ENCODE measurements at regions not wholly inside any gene's neighbourhood (a gene's known extent, or its start where the extent isn't known, plus 50 kb on each side); places are given as distances from the start of the nearest gene placed in this dataset.
A peak's percentile ranks its signal among the peaks of the same experiment; 100 is the strongest.
"Not testable (repeated sequence)": the region's sequence is repeated elsewhere in the genome, so short reads cannot be mapped to it uniquely, and the experiment has no call there.

- no peak for DNase-seq
These were observed 962.8 kb downstream of the GALC start for GRCh38 chr14:87030197-87030596.

- not testable (repeated sequence) for DNase-seq
These were observed 972.9 kb downstream of the GALC start for GRCh38 chr14:87020106-87020505.

DNA sequence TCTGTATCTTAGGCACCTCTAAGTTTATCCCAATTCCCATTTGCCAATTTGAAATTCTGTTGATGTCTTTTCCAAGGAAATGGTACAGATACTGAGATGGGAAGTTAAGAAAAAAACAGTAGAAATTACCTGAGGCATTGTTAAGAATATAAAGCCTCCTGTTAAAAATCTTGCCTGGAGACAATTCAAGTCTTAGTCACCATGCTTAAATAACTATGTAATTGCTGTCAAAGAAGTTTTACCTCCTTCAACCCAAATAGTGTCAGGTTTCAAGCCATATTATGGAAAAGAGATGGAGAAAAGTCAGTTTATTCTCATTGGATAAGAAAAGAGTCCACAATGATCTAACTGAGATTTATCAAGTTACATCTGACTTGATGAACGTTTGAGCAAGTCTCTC lies 974.7 kb downstream of the GALC start:
- no peak for DNase-seq

- no peak for DNase-seq
These were observed 975.6 kb downstream of the GALC start for GRCh38 chr14:87017335-87017734.

DNA sequence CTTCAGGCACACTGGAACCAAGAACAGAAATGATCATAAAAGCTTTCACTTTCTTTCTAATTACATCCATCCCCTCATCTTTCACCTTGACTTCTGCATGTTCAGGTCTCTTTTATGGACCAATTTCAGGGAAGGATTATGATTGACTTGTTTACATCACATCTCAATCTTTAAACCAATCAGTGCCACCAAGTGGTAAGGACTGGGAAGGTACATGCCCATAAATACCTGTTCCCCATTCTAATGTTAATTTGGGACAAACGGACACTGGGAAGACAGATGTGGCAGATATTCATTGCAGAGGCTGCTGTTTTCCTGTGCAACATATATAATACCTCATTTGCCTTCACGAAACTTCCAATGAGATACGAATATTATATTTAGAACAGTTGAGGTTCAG lies 978.1 kb downstream of the GALC start:
- DNase-seq = peak; percentile 2

- no peak for DNase-seq
These were observed 979.4 kb downstream of the GALC start for GRCh38 chr14:87013583-87013982.

GRCh38 chr14:87008965-87009364 lies 984.0 kb downstream of the GALC start:
- no peak for DNase-seq

GRCh38 chr14:87005280-87005679 lies 987.7 kb downstream of the GALC start:
- DNase-seq = no peak

DNA sequence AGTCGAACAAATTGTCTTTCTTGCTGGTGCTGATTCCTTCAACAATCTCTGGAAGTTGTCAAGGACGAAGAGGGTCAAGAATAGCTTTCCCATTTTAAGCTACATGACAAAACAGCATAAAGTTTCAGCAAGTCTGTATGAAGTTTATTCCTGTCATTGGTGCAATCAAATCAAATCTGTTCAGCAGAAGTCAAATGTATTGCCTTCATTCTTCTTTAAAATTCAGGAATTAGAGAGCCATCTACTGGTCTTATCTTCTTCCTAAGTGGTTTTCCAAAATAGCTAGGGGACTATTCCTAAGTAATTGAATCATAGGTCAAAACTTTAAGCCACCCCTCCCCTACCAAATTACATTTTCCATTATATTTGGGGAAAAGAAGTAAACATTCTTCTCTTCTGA lies 990.2 kb downstream of the GALC start:
- DNase-seq = no peak

DNA sequence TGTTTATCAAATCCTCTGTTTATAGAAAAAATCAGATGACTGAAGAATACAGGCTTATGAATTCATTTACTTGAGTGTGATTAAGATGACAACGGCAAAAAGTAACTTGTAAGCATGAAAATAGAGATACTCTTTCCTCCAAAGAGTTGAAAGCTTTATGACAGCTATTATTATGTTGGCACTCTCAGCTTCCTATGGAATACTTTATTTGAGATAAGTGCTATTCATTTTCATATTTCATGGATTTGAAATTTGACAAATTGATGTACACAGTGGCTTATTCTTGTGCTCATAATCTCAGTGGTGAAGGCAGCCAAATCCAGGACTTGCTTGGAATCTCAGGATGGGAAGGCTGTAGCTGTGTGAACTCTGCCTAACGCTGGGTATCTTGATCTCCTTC lies 991.6 kb downstream of the GALC start:
- DNase-seq = no peak

DNA sequence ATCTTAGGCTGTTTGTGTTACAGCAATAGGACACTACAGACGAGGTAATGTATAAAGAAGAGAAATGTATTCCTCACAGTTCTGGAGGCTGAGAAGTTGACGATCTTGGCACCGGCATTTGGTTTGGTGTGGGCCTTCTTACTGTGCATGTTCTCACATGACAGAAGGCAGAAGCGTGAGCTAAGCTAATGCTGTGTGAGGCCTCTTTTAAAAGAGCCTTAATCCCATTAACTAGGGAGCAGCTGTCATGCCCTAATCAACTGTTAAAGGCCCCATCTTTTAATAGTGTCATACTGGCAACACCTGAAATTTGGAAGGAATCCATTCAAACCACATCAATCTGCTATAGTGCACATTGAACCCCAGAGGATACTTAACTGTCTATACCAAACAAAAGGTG lies 992.9 kb downstream of the GALC start:
- DNase-seq = no peak

DNA sequence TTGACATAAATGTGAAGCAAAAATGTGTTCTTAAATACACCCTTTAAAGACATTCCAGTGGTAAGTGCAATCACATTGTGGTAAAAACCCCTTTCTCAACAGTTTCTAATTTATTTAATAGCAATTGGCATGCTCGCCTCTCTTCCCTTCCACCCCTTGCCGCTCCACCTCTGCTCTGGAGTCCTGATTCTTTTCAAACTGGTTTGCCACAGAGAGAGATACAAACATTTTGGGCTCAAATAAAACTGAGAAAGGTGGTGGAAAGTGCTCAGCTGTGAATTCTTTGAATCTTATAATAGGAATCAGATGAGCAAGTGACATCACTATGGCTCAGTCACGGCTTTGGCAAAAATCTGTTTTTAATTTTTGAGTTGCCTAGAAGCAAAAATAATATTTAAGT lies 993.9 kb downstream of the GALC start:
- DNase-seq = no peak

GRCh38 chr14:86997271-86997670 lies 995.7 kb downstream of the GALC start:
- no peak for DNase-seq

- DNase-seq = no peak
These were observed 1002.6 kb downstream of the GALC start for GRCh38 chr14:86990396-86990795.

GRCh38 chr14:86989285-86989684 lies 1003.7 kb downstream of the GALC start:
- no peak for DNase-seq

DNA sequence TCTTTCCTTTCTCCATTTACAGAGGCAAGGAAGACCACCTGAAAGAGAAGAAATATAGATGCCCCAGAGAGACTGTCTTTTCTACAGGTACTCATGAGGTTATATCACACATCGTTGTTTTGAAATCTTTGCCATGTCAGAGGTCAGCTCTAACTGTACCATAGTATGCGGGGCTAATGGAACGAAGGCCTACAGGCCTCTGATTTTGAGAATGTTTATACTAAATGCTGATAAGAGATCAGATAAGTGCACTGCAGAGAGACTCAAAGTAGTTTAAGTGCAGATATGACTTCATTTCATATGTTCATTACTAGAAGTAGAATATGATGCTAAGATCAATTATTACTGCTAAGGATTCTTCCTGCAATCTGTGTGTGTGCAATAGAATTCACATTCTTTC lies 1005.0 kb downstream of the GALC start:
- no peak for DNase-seq

DNA sequence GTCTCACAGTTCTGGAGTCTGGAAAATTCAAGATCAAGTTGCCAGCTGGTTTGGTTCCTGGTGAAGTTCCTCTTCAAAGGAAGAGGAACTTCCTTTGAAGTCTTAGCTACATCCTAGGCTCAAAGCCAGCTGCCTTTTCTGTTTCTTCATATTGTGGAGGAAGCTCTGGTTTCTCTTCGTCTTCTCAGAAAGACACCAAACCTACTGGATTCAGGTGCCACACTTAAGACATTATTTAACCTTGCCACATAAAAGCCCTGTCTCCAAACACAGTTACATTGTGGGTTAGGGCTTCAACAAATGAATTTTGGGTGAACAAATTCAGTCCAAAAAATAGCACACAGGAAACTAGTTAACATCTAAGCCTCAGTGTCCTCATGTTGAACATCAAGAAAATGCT lies 1019.8 kb downstream of the GALC start:
- no peak for DNase-seq

DNA sequence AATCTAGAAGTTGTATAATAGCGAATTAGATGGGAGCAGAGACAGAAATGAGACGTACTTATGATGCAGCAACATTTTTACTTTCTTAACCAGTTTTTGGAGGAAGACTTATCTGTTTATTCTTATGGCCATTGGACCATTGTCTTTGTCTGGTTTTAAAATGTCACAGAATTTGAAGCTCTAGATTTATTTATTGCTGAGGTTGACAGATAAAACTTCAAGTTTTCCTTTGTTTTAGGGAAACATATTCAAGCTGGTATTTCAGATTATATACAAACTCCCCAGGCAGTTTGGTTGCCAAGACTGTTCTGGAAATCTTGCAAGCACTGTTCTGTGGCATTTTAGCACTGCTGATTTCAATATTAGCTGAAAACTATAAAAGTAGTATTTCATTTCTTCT lies 1021.7 kb downstream of the GALC start:
- DNase-seq = no peak

DNA sequence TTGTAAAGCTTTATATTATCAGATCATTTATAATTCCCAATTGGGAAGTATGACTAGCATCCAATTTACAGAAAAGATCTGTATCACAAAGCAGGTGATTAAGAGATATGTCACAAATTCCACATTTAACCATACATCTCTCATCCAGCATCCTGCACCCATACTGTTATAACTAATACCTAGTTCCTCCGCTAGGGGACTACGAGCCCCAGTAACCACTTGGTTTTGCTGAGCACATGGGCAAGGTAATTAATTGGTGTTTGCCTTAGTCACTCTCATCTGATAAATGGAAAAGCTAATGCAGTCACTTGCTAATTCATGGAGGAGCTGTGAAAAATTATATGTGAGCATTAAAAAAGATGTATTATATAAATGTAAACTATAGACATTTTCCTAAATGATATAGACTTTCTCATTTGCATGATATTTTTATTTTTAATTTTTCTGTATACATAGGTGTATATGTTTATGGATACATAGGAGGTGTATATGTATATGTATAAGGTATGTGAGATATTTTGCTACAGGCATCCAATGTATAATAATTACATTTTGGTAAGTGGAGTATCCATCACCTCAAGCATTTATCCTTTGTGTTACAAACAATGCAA lies 1031.8 kb downstream of the GALC start:
- peak; percentile 28 for DNase-seq

DNA sequence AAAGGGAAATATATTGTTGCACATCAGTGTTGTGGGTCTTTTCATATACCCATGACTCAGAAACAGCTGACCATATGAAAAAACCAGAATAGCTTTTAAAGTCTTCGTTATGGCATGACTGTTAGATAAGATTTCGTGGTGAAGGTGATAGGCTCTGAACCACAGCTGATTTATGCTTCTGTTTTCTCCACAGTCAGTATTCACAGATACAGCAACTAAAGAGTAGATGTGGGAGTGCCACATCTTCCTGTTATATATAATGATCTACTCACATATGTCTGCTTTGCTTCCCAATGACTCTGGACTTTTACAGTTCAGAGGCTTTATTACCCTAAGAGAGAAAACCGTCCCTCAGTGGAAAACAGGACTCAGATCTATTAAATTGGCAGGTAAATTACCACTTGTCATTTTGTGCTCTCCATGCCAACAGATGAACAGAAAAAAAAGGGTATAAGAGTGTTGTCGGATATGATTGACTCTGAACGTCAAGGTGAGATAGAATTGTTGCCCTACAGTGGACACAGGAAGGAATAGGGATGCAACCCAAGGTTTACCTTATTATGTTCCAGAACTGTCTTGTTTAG lies 1037.1 kb downstream of the GALC start:
- peak; percentile 16 for DNase-seq

DNA sequence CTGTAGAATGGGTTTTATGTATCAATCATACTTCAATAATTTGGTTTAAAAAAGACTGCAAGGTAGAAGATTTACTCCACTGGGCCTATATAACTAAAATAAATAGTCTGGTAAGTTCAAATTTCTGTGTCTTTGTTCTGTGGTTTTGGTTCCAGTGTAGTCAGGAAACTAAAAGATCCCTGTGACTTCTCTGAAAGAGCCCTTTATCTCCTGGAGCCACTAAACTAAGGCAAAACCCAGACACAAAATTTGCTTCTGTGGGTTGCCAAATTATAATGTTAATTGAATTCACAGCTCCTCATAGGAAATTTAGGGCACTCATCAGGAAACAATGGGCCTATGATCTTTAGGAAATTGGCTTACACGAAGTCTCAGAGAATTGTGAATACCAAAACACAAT lies 1038.4 kb downstream of the GALC start:
- peak; percentile 10 for DNase-seq

DNA sequence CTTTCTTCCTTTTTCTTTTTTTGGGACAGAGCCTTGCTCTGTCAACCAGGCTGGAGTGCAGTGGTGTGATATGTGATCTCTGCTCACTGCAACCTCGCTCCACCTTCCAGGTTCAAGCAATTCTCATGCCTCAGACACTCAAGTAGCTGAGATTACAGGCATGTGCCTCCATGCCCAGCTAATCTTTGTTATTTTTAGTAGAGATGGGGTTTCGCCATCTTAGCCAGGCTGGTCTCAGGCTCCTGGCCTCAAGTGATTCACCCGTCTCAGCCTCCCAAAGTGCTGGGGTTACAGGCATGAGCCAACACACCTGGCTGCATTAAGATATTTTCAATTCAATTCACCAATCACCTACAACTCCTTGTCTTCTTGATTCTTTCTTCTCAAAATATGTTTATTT lies 1046.5 kb downstream of the GALC start:
- DNase-seq = no peak

DNA sequence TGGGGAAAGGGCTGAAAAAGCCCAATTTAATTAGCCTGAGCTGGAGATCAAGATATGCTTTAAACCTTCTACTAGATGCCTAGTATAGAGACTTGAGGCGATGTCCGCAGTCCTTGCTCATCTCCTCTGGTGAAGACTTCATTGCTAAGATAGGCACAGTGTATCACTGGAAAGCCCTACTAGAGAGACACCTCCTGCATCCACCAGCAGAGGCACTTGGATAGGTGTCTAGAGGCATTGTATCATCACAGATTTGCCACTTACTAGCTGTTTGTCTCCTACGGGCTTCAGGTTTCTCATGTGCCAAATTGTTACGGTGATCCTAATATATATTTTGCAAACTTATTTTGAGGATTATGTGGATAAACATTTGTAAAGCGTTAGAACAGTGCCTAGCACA lies 1048.5 kb downstream of the GALC start:
- DNase-seq = no peak

DNA sequence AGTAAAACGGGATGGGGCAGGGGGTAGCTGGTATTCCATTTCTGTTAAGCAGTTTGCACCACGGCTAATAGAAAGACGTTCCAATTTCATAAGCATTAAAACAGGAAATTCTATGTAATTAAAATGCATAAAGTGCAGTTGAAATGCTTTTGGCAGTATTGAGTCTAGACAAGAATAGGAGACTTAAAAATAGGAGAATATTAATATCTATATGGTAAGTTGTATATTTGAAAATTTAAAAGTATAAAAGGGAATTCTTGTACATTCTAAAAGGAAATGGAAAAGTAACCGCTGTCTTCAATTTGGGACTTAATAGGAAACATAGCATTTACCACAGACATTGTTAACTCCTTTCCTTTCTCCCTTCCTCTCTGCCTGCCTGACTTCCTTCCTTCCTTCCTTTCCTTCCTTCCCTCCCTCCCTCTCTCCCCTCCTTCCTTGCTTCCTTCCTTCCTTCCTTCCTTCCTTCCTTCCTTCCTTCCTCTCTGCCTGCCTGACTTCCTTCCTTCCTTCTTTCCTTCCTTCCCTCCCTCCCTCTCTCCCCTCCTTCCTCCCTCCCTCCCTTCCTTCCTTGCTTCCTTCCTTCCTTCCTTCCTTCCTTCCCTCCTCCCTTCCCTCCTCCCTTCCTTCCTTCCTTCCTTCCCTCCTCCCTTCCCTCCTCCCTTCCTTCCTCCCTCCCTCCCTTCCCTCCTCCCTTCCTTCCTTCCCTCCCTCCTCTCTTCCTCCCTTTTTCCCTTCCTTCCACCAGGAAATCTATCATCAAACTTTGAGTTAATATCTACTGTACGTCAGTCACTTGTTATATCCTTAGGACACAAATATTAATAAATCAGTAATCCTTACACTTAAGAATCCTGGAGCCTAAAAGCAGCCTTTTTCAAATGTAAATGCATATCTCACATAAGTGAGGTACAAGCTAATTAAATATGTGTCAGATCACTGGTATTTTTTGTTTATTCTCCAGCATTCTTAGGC lies 1049.3 kb downstream of the GALC start:
- DNase-seq = no peak
